Endodermal cell (in vitro differentiated cells): ENCODE measurements at regions not wholly inside any gene's neighbourhood (a gene's known extent, or its start where the extent isn't known, plus 50 kb on each side); places are given as distances from the start of the nearest gene placed in this dataset.

Source experiments
- DNase-seq: peaks from one replicate; pipeline ENCODE4 v3.0.0-alpha.2; 2017
- H3K27ac ChIP-seq: 2 replicates; pipeline ENCODE4 v1.5.1; 2013; ENCODE audit warnings: mild to moderate bottlenecking, low read depth, low read length, moderate library complexity
- H3K27me3 ChIP-seq: 2 replicates; pipeline ENCODE4 v1.6.1; 2013; ENCODE audit warnings: mild to moderate bottlenecking, low read length, moderate library complexity; ENCODE audit not compliant: insufficient read depth, control insufficient read depth, poor library complexity, severe bottlenecking
- H3K36me3 ChIP-seq: 2 replicates; pipeline ENCODE4 v1.7.0; 2013; ENCODE audit warnings: mild to moderate bottlenecking, low read length, moderate library complexity; ENCODE audit not compliant: control insufficient read depth, insufficient read depth
- H3K4me1 ChIP-seq: one replicate; pipeline ENCODE4 v1.7.0; 2013; ENCODE audit warnings: low read length; ENCODE audit not compliant: control insufficient read depth, insufficient read depth
- H3K4me3 ChIP-seq: 2 replicates; pipeline ENCODE4 v1.5.1; 2013; ENCODE audit warnings: mild to moderate bottlenecking, low read length, moderate library complexity
- H3K9ac ChIP-seq: 2 replicates; pipeline ENCODE4 v1.6.1; 2013; ENCODE audit warnings: mild to moderate bottlenecking, low read length, moderate library complexity; ENCODE audit not compliant: poor library complexity, severe bottlenecking; ENCODE audit errors: extremely low read depth
- H3K9me3 ChIP-seq: 2 replicates; pipeline ENCODE4 v1.6.1; 2013; ENCODE audit warnings: mild to moderate bottlenecking, low read length, moderate library complexity; ENCODE audit not compliant: control insufficient read depth
- H3K27ac Mint-ChIP-seq: 2 replicates; pipeline ENCODE4 v1.8.0; 2020; ENCODE audit warnings: mixed read lengths
- H3K27me3 Mint-ChIP-seq: 2 replicates; pipeline ENCODE4 v1.8.0; 2021; ENCODE audit warnings: mild to moderate bottlenecking, mixed read lengths; ENCODE audit not compliant: insufficient read depth
- H3K36me3 Mint-ChIP-seq: 2 replicates; pipeline ENCODE4 v1.8.0; 2020; ENCODE audit warnings: low read depth, mixed read lengths
- H3K4me1 Mint-ChIP-seq: 2 replicates; pipeline ENCODE4 v1.8.0; 2020; ENCODE audit warnings: mixed read lengths
- H3K4me3 Mint-ChIP-seq: 2 replicates; pipeline ENCODE4 v1.8.0; 2020; ENCODE audit warnings: mild to moderate bottlenecking, moderate library complexity, mixed read lengths
- H3K9me3 Mint-ChIP-seq: 2 replicates; pipeline ENCODE4 v1.8.0; 2020; ENCODE audit warnings: mild to moderate bottlenecking, mixed read lengths
- CTCF ChIP-seq: fragments of 200-600 bp; sonication (generic); conservative IDR thresholded peaks from 2 replicates; pipeline ENCODE4 v1.5.0; 2021; ENCODE audit warnings: antibody characterized with exemption, mild to moderate bottlenecking
- WGBS, 2 experiments: methylation state at CpG; one replicate each; pipeline versions ENCODE4 v1.1.5 to v1.1.7; 2013; ENCODE audit warnings: missing lambda C conversion rate in 2 of 2, mixed read lengths in 1 of 2; ENCODE audit not compliant: insufficient coverage in 1 of 2, insufficient read length in 1 of 2; 5-methylcytosine and 5-hydroxymethylcytosine counted together

- no peak overlapping the region for H3K27ac ChIP-seq
- Mint-ChIP-seq H3K27ac (no peak overlapping the region), H3K27me3 (peaks cover 8% of the 10 kb centered on the region), H3K9me3 (peaks cover 13% of the 10 kb centered on the region), H3K4me3 (no peak overlapping the region), H3K36me3 (peaks cover 2% of the 10 kb centered on the region), H3K4me1 (no peaks in the 10 kb centered on the region)
- peaks cover 12% of the 10 kb centered on the region for H3K9me3 ChIP-seq
- no peak overlapping the region for H3K9ac ChIP-seq
- DNase-seq, result no peak
- no peaks in the 10 kb centered on the region for H3K36me3 ChIP-seq
- H3K4me1 ChIP-seq, result no peaks in the 10 kb centered on the region
- H3K27me3 ChIP-seq, result no peaks in the 10 kb centered on the region
- 80 to 89% methylated on average over 1 to 5 of the region's 5 CpGs for WGBS, 2 experiments
- H3K4me3 ChIP-seq, result no peak overlapping the region
- no peak for TF ChIP-seq CTCF
These were observed 132.2 kb upstream of the PLET1 start for GRCh38 chr11:112392904-112393303.

DNA sequence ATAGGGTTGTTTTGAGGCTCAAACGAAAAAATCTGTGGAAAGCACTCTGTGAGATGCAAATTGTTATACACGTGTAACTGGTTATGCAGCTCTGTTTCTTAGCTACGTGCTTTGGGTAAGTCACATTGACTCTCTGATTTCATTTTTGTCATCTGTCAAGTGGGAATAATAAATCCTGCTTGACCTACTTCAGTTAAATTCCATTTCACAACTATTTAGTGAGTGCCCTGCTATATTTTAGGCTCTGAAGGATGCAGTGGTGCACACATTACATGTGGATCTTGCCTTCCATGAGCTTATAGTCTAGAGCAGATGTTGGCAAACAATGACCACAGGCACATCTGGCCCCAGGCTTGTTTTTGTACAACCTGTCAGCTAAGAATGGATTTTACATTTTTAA lies 133.6 kb upstream of the PLET1 start:
- H3K4me3 Mint-ChIP-seq, result no peak overlapping the region
- H3K27me3 Mint-ChIP-seq, result peaks cover 8% of the 10 kb centered on the region
- no peaks in the 10 kb centered on the region for H3K4me1 Mint-ChIP-seq
- no peak for TF ChIP-seq CTCF
- no peak for DNase-seq
- Histone ChIP-seq H3K27me3 (no peaks in the 10 kb centered on the region), H3K4me1 (no peaks in the 10 kb centered on the region), H3K27ac (no peak overlapping the region), H3K9ac (no peak overlapping the region), H3K4me3 (no peak overlapping the region), H3K36me3 (no peaks in the 10 kb centered on the region), H3K9me3 (no peaks in the 10 kb centered on the region)
- WGBS, 2 experiments, result 90 to 97% methylated on average over 3 of the region's 3 CpGs
- H3K9me3 Mint-ChIP-seq, result no peaks in the 10 kb centered on the region
- no peak overlapping the region for H3K27ac Mint-ChIP-seq
- H3K36me3 Mint-ChIP-seq, result no peaks in the 10 kb centered on the region

- H3K27ac Mint-ChIP-seq, result no peak overlapping the region
- H3K27ac ChIP-seq, result no peak overlapping the region
- no peaks in the 10 kb centered on the region for H3K27me3 ChIP-seq
- H3K36me3 Mint-ChIP-seq, result no peaks in the 10 kb centered on the region
- H3K36me3 ChIP-seq, result no peaks in the 10 kb centered on the region
- no peak overlapping the region for H3K4me3 Mint-ChIP-seq
- no peak overlapping the region for H3K9ac ChIP-seq
- H3K9me3 ChIP-seq, result no peaks in the 10 kb centered on the region
- TF ChIP-seq CTCF, result no peak
- no peak for DNase-seq
- no peaks in the 10 kb centered on the region for H3K4me1 ChIP-seq
- H3K27me3 Mint-ChIP-seq, result peaks cover 8% of the 10 kb centered on the region
- no peaks in the 10 kb centered on the region for H3K4me1 Mint-ChIP-seq
- no peaks in the 10 kb centered on the region for H3K9me3 Mint-ChIP-seq
- H3K4me3 ChIP-seq, result no peak overlapping the region
- 85 to 87% methylated on average over 2 of the region's 2 CpGs for WGBS, 2 experiments
These were observed 135.4 kb upstream of the PLET1 start for GRCh38 chr11:112396076-112396475.
